DMS53 (cell line): ENCODE measurements at regions not wholly inside any gene's neighbourhood (a gene's known extent, or its start where the extent isn't known, plus 50 kb on each side); places are given as distances from the start of the nearest gene placed in this dataset.
"Not testable (repeated sequence)": the region's sequence is repeated elsewhere in the genome, so short reads cannot be mapped to it uniquely, and the experiment has no call there.

Source experiments
- DNase-seq: peaks from one replicate; lab custom pipeline; 2025; lab: John Stamatoyannopoulos, UW

GRCh38 chr5:10921160-10921559, 160.1 kb upstream of the DAP start:
- no peak for DNase-seq

DNA sequence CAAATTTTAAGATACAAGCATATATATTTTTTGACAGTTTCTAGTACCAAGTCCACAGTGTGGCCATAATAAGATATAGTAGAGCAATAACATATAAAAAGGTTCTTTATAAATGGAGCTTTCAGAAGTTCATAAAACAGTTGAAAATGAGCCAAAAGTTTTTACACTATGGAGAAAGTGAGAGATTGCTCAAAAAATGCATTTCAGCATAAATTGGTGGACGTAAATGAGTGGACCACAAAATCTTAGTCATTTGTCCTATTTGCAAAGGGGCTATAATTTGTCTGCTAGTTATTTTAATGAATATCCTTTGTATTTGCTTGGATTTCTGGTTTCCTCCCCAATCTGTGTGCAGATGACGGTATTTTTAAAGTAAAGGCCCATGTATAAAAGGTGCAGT, 159.4 kb upstream of the DAP start:
- DNase-seq: no peak

GRCh38 chr5:10914741-10915480, 153.9 kb upstream of the DAP start:
- DNase-seq: no peak

DNA sequence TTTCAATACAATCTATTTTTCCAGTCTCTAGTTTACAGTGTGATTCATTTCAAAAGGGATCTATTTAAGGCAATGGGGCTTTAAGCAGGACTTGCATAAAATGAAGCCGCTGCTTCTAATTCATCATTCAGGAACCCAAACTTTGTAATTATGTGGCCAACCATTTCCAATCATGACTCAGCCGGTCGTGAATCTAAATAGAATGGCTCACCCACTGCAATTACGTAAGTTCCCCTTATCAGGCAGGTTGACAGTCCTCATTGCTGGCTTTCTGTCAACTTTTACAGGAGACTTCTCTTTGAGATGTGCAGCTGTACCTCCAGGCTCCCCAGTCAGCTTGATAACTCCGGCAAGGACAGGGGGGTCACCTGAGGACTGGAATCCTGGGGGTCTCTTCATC, 152.8 kb upstream of the DAP start:
- no peak for DNase-seq

- no peak for DNase-seq
These were observed 152.3 kb upstream of the DAP start for GRCh38 chr5:10913181-10913810.

DNA sequence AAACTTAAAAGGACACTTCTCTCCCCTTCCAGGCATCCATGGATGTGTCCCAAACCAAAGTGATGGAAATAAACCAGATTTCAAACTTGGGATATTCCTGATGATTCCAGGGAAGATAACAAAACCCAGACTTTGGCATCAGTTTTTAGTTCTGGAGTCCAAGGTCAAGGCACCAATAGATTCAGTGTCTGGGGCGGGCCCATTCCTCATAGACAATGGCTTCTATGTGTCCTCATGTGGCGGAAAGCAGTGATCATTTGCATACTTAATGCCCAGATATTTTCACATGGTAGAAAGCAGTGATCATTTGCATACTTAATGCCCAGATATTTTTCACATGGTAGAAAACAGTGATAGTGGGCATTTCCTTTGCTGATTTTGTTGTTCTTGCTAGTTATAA, 151.4 kb upstream of the DAP start:
- no peak for DNase-seq

GRCh38 chr5:10910261-10910660, 149.2 kb upstream of the DAP start:
- no peak for DNase-seq

GRCh38 chr5:10904862-10905432, 143.9 kb upstream of the DAP start:
- no peak for DNase-seq

- no peak for DNase-seq
These were observed 142.9 kb upstream of the DAP start for GRCh38 chr5:10903786-10904560.

GRCh38 chr5:10902145-10902544, 141.1 kb upstream of the DAP start:
- no peak for DNase-seq

GRCh38 chr5:10898514-10898913, 137.5 kb upstream of the DAP start:
- DNase-seq: no peak

DNA sequence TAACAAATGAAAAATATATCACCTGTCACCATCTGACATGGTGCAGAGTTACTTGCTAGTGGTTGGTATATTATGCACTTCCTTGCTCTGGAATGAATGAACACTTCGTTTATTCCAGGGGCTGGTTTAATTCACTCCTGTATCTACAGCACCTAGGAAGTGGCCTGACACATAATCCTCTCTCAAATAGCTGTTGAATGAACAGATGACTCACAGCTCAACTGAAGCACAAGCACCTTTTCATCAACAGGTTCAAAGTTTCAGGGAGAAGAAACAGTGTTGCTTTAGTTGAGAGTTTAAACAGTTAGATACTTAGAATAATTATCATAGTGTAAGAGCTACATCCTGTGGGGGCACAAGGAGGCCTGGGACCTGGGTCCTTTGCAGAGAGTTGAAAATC, 135.0 kb upstream of the DAP start:
- peak; percentile 88 for DNase-seq

DNA sequence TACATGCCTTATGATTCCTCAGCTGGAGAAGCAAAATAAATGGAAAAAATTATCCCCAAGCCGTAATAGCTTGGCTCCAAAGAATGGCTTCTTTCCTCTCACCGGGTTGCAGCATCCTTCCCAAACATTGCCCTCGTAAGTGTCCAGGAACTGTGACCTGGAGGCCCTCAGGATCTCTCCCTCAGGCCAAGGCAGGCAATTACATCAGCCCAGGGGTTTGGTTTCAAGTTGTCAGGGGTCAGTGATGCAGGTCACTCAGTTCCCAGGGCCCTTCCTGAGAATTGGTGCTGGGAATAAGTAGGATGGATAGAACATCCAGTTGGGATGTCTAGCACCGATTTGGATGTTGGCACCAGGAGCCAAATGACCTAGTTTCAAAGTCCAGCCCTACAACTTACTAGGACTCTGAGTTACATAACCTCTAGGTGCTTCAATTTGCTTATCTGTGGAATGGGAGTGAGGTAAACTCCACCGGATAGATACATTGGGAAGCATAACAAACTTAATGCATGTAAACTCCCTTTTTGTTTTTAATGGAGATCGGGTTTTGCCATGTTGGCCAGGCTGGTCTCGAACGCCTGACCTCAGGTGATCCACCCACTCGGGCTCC, 133.5 kb upstream of the DAP start:
- DNase-seq: peak; percentile 14

DNA sequence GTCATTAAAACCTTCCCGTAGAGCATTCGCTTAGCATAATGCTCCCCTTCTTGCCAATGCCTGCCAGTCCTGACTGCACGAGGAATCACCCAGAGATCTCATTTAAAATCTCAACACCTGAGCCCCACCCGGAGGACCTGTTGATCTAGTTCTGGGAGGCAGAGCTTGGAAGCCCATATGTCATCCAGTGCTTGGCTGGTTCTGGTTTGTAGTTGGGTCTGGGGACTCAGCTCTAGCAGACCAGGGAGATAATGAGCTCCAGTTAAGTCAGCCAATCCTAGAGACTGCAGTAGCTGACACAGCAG, 131.8 kb upstream of the DAP start:
- DNase-seq: no peak

- DNase-seq: peak; percentile 25
These were observed 131.3 kb upstream of the DAP start for GRCh38 chr5:10892147-10892910.

- DNase-seq: no peak
These were observed 130.2 kb upstream of the DAP start for GRCh38 chr5:10891193-10891592.

GRCh38 chr5:10886497-10886896, 125.5 kb upstream of the DAP start:
- DNase-seq: no peak

DNA sequence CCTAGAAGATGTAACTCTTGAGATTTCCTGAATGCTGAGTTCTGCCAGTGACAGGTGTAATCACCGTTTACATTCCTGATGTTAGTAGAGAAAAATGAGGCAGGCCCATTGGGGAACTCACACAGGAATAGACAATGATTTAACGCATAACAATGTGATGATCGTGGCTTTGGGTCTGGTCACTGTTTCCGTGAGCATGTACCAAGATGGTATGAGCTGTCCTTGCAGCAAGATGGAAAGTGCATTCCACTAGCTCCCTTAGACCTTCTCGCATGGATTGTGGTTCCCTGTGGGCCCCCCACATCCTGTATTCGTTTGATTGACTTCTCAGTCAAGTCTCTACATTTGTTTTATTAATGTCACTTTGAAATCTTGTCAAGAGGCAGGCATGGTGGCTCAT, 124.0 kb upstream of the DAP start:
- no peak for DNase-seq

DNA sequence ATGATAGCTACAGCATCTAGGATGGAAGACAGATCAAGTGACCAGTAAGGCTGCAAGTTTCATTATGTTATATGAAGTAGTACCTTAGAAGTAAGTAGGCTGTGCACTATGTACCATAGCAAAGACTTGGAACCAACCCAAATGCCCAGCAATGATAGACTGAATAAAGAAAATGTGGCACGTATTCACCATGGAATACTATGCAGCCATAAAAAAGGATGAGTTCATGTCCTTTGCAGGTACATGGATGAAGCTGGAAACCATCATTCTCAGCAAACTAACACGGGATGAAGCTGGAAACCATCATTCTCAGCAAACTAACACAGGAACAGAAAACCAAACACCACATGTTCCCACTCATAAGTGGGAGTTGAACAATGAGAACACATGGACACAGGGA, 122.9 kb upstream of the DAP start:
- not testable (repeated sequence) for DNase-seq

- DNase-seq: no peak
These were observed 119.9 kb upstream of the DAP start for GRCh38 chr5:10880934-10881333.

GRCh38 chr5:10876996-10877395, 116.0 kb upstream of the DAP start:
- not testable (repeated sequence) for DNase-seq
